Ramos (cell line): ENCODE measurements at regions not wholly inside any gene's neighbourhood (a gene's known extent, or its start where the extent isn't known, plus 50 kb on each side); places are given as distances from the start of the nearest gene placed in this dataset.
"Not testable (repeated sequence)": the region's sequence is repeated elsewhere in the genome, so short reads cannot be mapped to it uniquely, and the experiment has no call there.

ENCODE experiments used
- in situ Hi-C: fragments of 300-500 bp; cut with MboI; formaldehyde crosslinking; loops from one replicate; pipeline ENCODE4 v1.14.3; 2022; ENCODE audit warnings: low sequenced_read_pairs; ENCODE audit not compliant: unreplicated experiment

DNA sequence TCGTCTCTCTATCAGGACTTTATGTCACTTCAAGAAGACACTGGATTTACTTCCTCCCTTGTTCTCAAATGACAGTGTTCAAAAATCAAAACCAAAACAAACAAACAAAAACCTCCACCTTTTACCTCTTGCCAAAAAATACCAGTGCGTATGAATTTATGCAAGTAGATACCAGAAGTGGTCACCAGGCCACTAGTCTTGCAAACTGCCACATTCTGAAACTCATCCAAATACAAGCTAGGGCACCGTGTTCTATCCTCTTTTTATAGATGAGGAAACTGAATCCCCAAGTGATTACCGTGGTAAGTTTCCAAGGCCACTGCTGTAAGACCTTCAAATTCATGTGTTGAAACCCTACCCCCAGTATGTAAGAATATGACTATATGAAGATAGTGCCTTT lies 343.9 kb upstream of the KITLG start:
- in situ Hi-C loops, result no loop called here

DNA sequence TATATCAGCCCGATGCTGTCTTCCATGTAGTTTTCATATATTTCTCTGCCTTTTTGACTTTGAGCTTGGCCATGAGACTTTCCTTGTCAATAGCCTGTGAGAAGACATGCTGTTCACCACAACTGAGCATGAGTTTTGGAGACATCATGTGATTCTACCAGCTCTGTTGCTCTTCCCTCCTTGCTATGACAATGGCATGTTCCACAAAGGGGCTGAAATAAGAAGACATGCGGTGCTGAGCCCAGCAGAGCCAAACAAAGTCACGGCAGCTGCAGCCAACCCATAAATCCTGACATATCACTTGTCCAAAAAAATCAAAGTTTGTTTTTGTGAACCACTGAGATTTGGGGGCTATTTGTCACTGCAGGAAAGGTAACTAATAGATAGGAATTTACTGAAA lies 343.4 kb upstream of the KITLG start:
- in situ Hi-C loops, result no loop called here

GRCh38 chr12:88922816-88923215 lies 342.5 kb upstream of the KITLG start:
- in situ Hi-C loops, result no loop called here

DNA sequence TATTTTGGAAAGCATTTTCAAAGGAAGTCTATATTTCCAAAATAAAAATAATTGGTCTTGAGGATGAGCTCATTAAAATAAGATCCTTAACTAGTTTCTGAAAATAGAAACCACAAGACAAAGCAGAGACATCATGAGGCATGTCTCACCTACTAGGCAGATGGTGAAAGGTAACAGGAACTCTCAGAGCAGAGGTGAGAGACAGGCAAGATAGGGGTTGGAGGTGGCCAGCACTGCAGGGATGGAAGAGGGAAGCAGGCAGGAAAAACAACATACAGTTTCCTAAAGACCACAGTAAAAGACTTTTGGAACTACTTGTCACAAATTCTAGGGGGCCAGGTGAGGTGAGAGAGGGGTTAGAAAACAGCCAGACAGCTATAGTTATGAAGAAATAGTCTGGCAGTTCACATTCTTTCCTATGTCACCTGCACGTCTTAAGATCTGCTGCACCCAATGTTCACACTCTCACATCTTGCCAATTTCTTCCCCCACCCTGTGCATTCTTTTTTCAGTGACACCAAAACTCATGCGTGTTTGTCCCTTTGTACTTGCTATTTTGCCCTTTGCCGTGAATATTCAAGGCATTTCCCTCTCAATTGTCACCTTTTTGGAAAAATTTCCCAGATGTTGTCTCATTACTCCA lies 341.7 kb upstream of the KITLG start:
- in situ Hi-C loops, result no loop called here

GRCh38 chr12:88921434-88921833 lies 341.2 kb upstream of the KITLG start:
- in situ Hi-C loops, result no loop called here

DNA sequence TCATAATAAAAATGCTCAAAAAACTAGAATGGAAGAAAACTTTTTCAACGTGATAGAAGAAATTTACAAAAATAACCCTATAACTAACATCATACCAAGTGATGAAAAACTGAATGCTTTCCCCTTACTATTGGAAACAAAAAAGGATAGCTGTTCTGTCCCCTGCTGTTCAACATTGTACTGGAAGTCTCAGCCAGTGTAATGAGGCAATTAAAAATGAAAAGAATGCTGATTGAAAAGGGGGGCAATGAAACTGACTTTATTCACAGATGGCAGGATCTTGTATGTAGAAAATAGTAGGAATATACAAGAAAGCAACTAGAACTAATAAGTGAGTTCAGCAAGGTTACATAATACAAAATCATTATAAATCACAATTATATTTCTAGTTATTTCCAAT lies 337.9 kb upstream of the KITLG start:
- in situ Hi-C loops, result no loop called here

DNA sequence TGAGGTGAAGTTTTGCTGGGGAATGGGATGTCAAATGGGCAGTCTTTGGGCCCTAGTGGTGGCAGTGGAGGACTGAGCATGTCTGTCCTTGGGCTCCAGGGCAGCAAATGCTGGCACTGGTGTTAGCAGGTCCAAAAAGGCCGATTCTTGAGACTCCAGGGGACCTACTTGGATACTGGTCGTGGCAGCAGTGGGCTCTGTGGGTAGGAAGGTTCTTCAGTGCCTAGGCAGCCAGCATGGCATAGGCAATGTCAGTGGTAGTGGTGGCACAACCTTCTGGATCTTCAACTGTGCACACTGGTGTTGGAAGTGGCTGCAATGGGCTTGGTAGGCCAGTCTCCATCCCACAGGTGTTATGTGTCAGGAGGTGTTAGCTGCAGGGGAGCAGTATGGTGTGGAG lies 334.7 kb upstream of the KITLG start:
- in situ Hi-C loops, result no loop called here

DNA sequence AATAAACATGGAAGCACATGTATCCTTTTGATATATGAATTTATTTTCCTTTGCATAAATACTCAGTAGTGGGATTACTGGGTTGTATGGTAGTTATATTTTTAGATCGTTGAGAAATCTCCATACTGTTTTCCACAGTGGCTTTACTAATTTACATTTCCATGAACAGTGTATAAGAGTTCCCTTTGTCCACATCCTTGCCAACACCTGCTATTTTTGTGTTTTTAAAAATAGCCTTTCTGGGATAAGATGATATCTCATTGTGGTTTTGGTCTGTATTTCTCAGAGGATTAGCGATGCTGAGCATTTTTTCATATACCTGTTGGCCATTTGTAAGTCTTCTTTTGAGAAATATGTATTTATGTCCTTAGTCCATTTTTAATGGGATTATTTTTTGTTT lies 329.2 kb upstream of the KITLG start:
- in situ Hi-C loops, result no loop called here

DNA sequence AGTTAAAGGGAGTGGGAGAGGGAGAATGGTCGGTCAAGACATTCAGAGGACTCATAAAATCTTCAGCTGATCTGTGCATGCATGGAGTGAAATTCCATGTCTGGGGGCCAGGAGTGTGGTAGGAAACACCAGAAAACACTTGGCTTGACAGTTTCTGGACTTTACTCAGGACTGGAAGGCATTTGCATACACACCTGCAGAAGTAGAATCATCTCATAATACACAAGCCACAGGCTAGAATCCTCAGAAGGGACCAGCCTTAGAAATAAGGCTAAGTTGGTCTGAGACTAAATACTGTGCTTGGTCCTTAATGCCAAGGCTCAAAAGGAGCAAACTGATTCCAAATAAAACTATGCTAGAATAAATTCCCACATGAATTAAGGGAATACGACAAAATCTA lies 328.1 kb upstream of the KITLG start:
- in situ Hi-C loops, result no loop called here

DNA sequence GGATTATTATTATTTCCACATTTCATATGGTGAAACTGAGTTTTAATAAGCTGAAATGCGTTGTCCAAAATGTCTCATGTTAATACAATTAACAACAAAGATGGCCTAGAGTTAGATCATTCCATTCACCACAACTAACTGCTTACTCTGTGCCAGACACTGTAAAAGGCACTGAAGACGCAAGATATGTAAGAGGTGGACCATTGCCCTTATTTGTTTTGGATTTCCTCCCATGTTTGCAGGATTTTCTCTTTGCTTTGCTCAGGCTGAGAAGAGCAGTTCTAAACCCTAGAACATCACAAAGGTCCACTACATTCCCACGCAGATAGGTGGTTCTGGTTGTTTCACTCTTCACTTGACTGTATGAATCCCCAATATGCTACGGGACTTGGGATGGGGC lies 324.4 kb upstream of the KITLG start:
- in situ Hi-C loops, result no loop called here

- in situ Hi-C loops, result no loop called here
Measured at GRCh38 chr12:88903333-88903732, 323.1 kb upstream of the KITLG start.

DNA sequence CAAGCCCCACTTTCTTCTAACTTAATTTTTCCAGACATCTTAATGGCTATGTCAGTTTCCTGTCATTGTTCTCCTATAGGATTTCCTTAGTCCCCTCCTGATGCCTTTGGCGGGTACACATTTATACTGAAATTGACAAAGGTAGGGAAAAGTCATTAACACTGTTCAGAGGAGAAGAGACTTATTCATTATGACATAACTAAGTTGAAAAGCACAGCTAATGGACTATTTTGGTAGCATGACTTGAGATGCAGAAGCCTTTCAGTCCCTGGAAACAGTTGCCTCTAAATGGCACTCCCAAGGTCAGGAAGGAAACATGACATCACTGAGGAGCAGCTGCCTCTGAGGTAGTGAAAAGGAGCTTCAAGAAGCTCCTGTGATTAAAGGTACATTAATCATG lies 317.5 kb upstream of the KITLG start:
- in situ Hi-C loops, result no loop called here

DNA sequence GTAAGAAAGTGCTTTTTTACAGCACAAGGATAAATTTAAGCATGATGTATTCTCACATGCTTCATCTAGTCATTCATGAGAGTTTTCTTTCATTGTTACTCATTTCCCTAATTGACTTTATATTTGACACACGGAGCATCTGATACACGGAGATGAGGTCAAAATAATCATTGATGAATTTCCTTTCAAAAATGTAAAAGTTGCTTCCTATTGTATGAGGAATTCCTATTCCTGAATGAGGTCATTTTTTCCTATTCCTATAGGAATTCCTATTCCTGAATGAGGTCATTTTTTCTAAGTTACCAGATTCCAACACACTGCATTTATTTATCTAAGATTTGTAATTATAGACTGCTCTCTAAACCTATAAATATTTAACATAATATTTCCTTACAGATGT lies 316.7 kb upstream of the KITLG start:
- in situ Hi-C loops, result no loop called here

DNA sequence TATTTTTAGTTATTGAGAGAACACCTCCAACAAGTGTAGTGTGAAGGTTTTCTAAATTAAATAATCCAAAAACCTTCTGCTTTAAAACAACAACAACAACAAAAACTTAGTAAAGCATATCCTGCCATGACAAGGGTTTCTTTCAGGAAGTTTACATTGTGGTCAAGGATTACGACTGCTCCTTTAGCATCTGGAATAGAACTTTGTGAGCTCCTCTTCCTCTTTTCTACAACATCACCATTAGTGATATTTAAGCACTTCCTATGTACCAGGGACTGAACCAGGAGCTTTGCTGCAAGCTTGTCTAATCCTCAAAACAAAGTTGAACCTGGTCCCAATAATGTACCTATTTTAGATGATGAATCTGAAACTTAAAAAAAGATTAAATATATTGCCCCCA lies 315.4 kb upstream of the KITLG start:
- in situ Hi-C loops, result no loop called here

GRCh38 chr12:88893801-88894200 lies 313.5 kb upstream of the KITLG start:
- in situ Hi-C loops, result no loop called here

GRCh38 chr12:88891434-88891833 lies 311.2 kb upstream of the KITLG start:
- in situ Hi-C loops, result not testable (repeated sequence)

- in situ Hi-C loops, result no loop called here
Measured at GRCh38 chr12:88889326-88890110, 309.2 kb upstream of the KITLG start.

DNA sequence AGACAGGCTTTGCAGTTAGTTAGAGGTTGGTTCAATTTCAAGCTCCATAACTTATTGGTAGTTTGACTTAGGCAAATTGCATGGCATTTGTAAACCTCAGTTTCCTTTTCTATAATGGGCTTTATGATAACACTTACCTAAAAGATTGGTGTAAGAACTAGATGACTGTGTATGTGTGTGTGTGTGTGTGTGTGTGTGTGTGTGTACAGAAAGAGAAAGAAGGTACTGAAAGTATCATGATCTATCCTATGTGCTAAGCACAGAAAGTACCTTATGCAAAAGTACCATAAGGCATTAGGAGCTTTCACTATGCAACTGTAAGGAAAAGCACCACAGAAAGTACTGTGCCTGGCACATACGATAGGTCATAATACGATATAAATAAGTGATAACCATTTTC lies 304.3 kb upstream of the KITLG start:
- in situ Hi-C loops, result no loop called here

GRCh38 chr12:88882662-88883061 lies 302.4 kb upstream of the KITLG start:
- in situ Hi-C loops, result no loop called here

- in situ Hi-C loops, result no loop called here
Measured at GRCh38 chr12:88880051-88880450, 299.8 kb upstream of the KITLG start.

GRCh38 chr12:88878295-88878694 lies 298.0 kb upstream of the KITLG start:
- in situ Hi-C loops, result no loop called here

GRCh38 chr12:88876857-88877256 lies 296.6 kb upstream of the KITLG start:
- in situ Hi-C loops, result no loop called here
